Activated T-helper 2 cell treated with anti-CD3 and anti-CD28 coated beads, Interferon-gamma antibody, Interleukin-2, Interleukin-4, amounts not matched to agents 10 μg/mL and 5 μg/mL and 100 μg/mL, durations not matched to agents 14 hours and 24 hours and 36 hours (primary cell): ENCODE measurements at regions not wholly inside any gene's neighbourhood (a gene's known extent, or its start where the extent isn't known, plus 50 kb on each side); places are given as distances from the start of the nearest gene placed in this dataset.
"Not testable (repeated sequence)": the region's sequence is repeated elsewhere in the genome, so short reads cannot be mapped to it uniquely, and the experiment has no call there.

Experiments used
- DNase-seq: peaks from one replicate; pipeline ENCODE4 v3.0.0; 2021; ENCODE audit warnings: low spot score
- H3K27ac Mint-ChIP-seq: one replicate; pipeline ENCODE4 v1.8.0; 2021; ENCODE audit warnings: mixed read lengths
- H3K27me3 Mint-ChIP-seq: one replicate; pipeline ENCODE4 v1.8.0; 2021; ENCODE audit warnings: low read depth, mixed read lengths
- H3K36me3 Mint-ChIP-seq: one replicate; pipeline ENCODE4 v1.8.0; 2021; ENCODE audit warnings: low read depth, mixed read lengths
- H3K4me1 Mint-ChIP-seq: one replicate; pipeline ENCODE4 v1.8.0; 2021; ENCODE audit warnings: low read depth, mixed read lengths
- H3K4me3 Mint-ChIP-seq: one replicate; pipeline ENCODE4 v1.8.0; 2021; ENCODE audit warnings: low read depth, mild to moderate bottlenecking, moderate library complexity, mixed read lengths
- H3K9me3 Mint-ChIP-seq: one replicate; pipeline ENCODE4 v1.8.0; 2021; ENCODE audit warnings: mixed read lengths
- intact Hi-C: fragments of 100-400 bp; cut with micrococcal nuclease; formaldehyde crosslinking; loops from one replicate; pipeline ENCODE4 v1.15.1; 2023

GRCh38 chr2:132279344-132279743 is 117.6 kb upstream of the ANKRD30BL start:
- Mint-ChIP-seq H3K27ac (no peak overlapping the region), H3K9me3 (peaks cover 17% of the 10 kb centered on the region), H3K4me1 (no peaks in the 10 kb centered on the region), H3K36me3 (no peaks in the 10 kb centered on the region), H3K27me3 (no peaks in the 10 kb centered on the region), H3K4me3 (no peak overlapping the region)
- no peak for DNase-seq
- intact Hi-C loops: no loop called here

- H3K4me3 Mint-ChIP-seq: no peak overlapping the region
Measured at GRCh38 chr2:132279930-132280615, 118.3 kb upstream of the ANKRD30BL start.

GRCh38 chr2:132280912-132281311 is 119.2 kb upstream of the ANKRD30BL start:
- H3K27ac Mint-ChIP-seq: no peak overlapping the region
- DNase-seq: no peak
- no peaks in the 10 kb centered on the region for H3K36me3 Mint-ChIP-seq
- no peaks in the 10 kb centered on the region for H3K4me1 Mint-ChIP-seq
- H3K27me3 Mint-ChIP-seq: no peaks in the 10 kb centered on the region
- intact Hi-C loops: no loop called here
- no peak overlapping the region for H3K4me3 Mint-ChIP-seq
- H3K9me3 Mint-ChIP-seq: peaks cover 17% of the 10 kb centered on the region

More at GRCh38 chr2:132279930-132280615, 118.3 kb upstream of the ANKRD30BL start:
- intact Hi-C loops: no loop called here
- Mint-ChIP-seq H3K27ac (no peak overlapping the region), H3K9me3 (peaks cover 17% of the 10 kb centered on the region), H3K27me3 (no peaks in the 10 kb centered on the region), H3K4me1 (no peaks in the 10 kb centered on the region), H3K36me3 (no peaks in the 10 kb centered on the region)
- no peak for DNase-seq

- H3K27ac Mint-ChIP-seq, H3K36me3 Mint-ChIP-seq, DNase-seq, intact Hi-C loops, H3K27me3 Mint-ChIP-seq, H3K4me3 Mint-ChIP-seq, H3K4me1 Mint-ChIP-seq: not testable (repeated sequence)
- H3K9me3 Mint-ChIP-seq: peaks cover 14% of the 10 kb centered on the region
Measured at GRCh38 chr2:132282104-132282503, 120.4 kb upstream of the ANKRD30BL start.

GRCh38 chr2:132282911-132283310 is 121.2 kb upstream of the ANKRD30BL start:
- Mint-ChIP-seq H3K36me3 (no peaks in the 10 kb centered on the region), H3K4me1 (no peaks in the 10 kb centered on the region), H3K4me3 (no peak overlapping the region), H3K27me3 (no peaks in the 10 kb centered on the region), H3K9me3 (peaks cover 11% of the 10 kb centered on the region), H3K27ac (no peak overlapping the region)
- intact Hi-C loops: no loop called here
- DNase-seq: no peak

- DNase-seq, H3K4me1 Mint-ChIP-seq, H3K4me3 Mint-ChIP-seq, H3K9me3 Mint-ChIP-seq, intact Hi-C loops, H3K36me3 Mint-ChIP-seq, H3K27me3 Mint-ChIP-seq, H3K27ac Mint-ChIP-seq: not testable (repeated sequence)
Measured at GRCh38 chr2:132286289-132286911, 124.6 kb upstream of the ANKRD30BL start.

GRCh38 chr2:132287910-132288309 is 126.2 kb upstream of the ANKRD30BL start:
- H3K4me1 Mint-ChIP-seq, DNase-seq, H3K4me3 Mint-ChIP-seq, H3K9me3 Mint-ChIP-seq, H3K27ac Mint-ChIP-seq, H3K36me3 Mint-ChIP-seq, intact Hi-C loops, H3K27me3 Mint-ChIP-seq: not testable (repeated sequence)

GRCh38 chr2:132289138-132289537 is 127.4 kb upstream of the ANKRD30BL start:
- H3K4me1 Mint-ChIP-seq, H3K9me3 Mint-ChIP-seq, H3K27ac Mint-ChIP-seq, H3K36me3 Mint-ChIP-seq, intact Hi-C loops, DNase-seq, H3K27me3 Mint-ChIP-seq, H3K4me3 Mint-ChIP-seq: not testable (repeated sequence)

- not testable (repeated sequence) for H3K4me3 Mint-ChIP-seq, DNase-seq, H3K4me1 Mint-ChIP-seq
Measured at GRCh38 chr2:132289812-132290211, 126.8 kb upstream of the GPR39 start.

GRCh38 chr2:132300592-132301378 is 115.8 kb upstream of the GPR39 start:
- H3K27ac Mint-ChIP-seq, H3K4me1 Mint-ChIP-seq, H3K9me3 Mint-ChIP-seq, H3K36me3 Mint-ChIP-seq, DNase-seq, H3K27me3 Mint-ChIP-seq, intact Hi-C loops: not testable (repeated sequence)
- H3K4me3 Mint-ChIP-seq: peak overlapping the region; percentile 72

More at GRCh38 chr2:132289812-132290211, 126.8 kb upstream of the GPR39 start:
- intact Hi-C loops, H3K9me3 Mint-ChIP-seq, H3K27ac Mint-ChIP-seq, H3K27me3 Mint-ChIP-seq, H3K36me3 Mint-ChIP-seq: not testable (repeated sequence)

- H3K4me3 Mint-ChIP-seq, intact Hi-C loops, H3K4me1 Mint-ChIP-seq, H3K27me3 Mint-ChIP-seq, H3K36me3 Mint-ChIP-seq, H3K9me3 Mint-ChIP-seq, H3K27ac Mint-ChIP-seq, DNase-seq: not testable (repeated sequence)
Measured at GRCh38 chr2:132304661-132305380, 111.8 kb upstream of the GPR39 start.

GRCh38 chr2:132307613-132308198 is 108.9 kb upstream of the GPR39 start:
- H3K36me3 Mint-ChIP-seq, H3K27ac Mint-ChIP-seq, intact Hi-C loops, H3K9me3 Mint-ChIP-seq, DNase-seq, H3K27me3 Mint-ChIP-seq, H3K4me1 Mint-ChIP-seq, H3K4me3 Mint-ChIP-seq: not testable (repeated sequence)
